Kidney (tissue), 13 donors: ENCODE measurements at regions not wholly inside any gene's neighbourhood (a gene's known extent, or its start where the extent isn't known, plus 50 kb on each side); places are given as distances from the start of the nearest gene placed in this dataset.

Experiments
- DNase-seq, 5 donors: peaks; one replicate each; pipeline ENCODE4 v3.0.0-alpha.2; 2013 to 2020
- FAIRE-seq: peaks from 2 replicates; lab custom pipeline; 2012; peaks lifted over from hg19 to GRCh38; lab: Jason Lieb, UNC
- H3K27ac ChIP-seq, 2 donors: one replicate each; pipeline ENCODE4 v1.7.0; 2013; ENCODE audit warnings: low read depth in 2 of 2, low read length in 2 of 2, inconsistent platforms in 1 of 2
- H3K27me3 ChIP-seq: one replicate; pipeline ENCODE4 v1.7.1; 2013; ENCODE audit warnings: low read length, inconsistent platforms; ENCODE audit not compliant: control insufficient read depth, insufficient read depth
- H3K36me3 ChIP-seq, 3 donors: one replicate each; pipeline versions ENCODE4 v1.7.0 to v1.7.1; 2013; ENCODE audit warnings: low read length in 3 of 3, control low read depth in 1 of 3, inconsistent platforms in 1 of 3; ENCODE audit not compliant: insufficient read depth in 3 of 3, control insufficient read depth in 2 of 3
- H3K4me1 ChIP-seq, 3 donors: one replicate each; pipeline versions ENCODE4 v1.7.0 to v1.7.1; 2013; ENCODE audit warnings: low read length in 3 of 3, inconsistent platforms in 1 of 3, low read depth in 1 of 3; ENCODE audit not compliant: control insufficient read depth in 2 of 3, insufficient read depth in 2 of 3
- H3K4me3 ChIP-seq, 3 donors: one replicate each; pipeline versions ENCODE4 v1.7.0 to v1.8.1; 2013; ENCODE audit warnings: low read length in 3 of 3, control low read depth in 1 of 3, inconsistent platforms in 1 of 3
- H3K9ac ChIP-seq, 3 donors: one replicate each; pipeline versions ENCODE4 v1.7.0 to v1.7.1; 2013; ENCODE audit warnings: low read length in 3 of 3, control low read depth in 1 of 3, inconsistent platforms in 1 of 3
- H3K9me3 ChIP-seq, 3 donors: one replicate each; pipeline versions ENCODE4 v1.7.0 to v1.7.1; 2013; ENCODE audit warnings: low read length in 3 of 3, control low read depth in 1 of 3, inconsistent platforms in 1 of 3; ENCODE audit not compliant: control insufficient read depth in 2 of 3, insufficient read depth in 1 of 3
- intact Hi-C: fragments of 100-400 bp; cut with DNase I; formaldehyde crosslinking; loops from one replicate; pipeline ENCODE4 v1.11.1; 2022
- TF ChIP-seq, protein P1 (sequence below): IDR thresholded peaks from 3 replicates; pipeline ENCODE4 v1.5.1; 2012; ENCODE audit warnings: mild to moderate bottlenecking, moderate library complexity, borderline replicate concordance; ENCODE audit not compliant: insufficient read depth; ENCODE audit errors: extremely low read depth
- donor health status: control.
- donor health status: control.
- donor health status: control.
- donor health status: control.
- donor health status: control.
- donor health status: DM: yes; HTN: yes; CAD: no.
- donor health status: Normal renal cell carcinoma (clear cell type).

DNA sequence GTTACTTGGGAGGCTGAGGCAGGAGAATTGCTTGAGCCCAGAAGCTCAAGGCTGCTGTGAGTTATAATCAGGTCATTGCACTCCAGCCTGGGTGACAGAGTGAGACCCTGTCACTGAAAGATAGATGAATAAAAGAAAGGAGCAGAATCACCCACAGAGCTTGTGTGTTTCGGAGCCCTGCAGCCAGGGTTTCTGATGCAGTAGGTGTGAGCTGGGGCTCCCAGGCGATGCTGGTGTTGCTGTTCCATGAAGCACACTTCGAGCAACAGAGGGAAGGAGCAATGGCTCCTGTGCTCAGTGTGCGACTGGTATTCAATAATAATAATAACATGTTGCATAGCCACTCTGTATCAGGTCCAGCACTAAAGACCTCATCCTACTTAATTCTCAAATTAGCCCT, 197.5 kb upstream of the CST7 start:
- DNase-seq: no peak
- FAIRE-seq: no peak
- intact Hi-C loops: no loop called here
- Histone ChIP-seq H3K9ac (no peak overlapping the region), H3K4me1 (peaks cover 6 to 22% (median 11%) of the 10 kb centered on the region in 3 donors), H3K27ac (no peak overlapping the region), H3K36me3 (no peaks in the 10 kb centered on the region), H3K27me3 (no peaks in the 10 kb centered on the region), H3K9me3 (no peaks in the 10 kb centered on the region), H3K4me3 (no peak overlapping the region)
- TF ChIP-seq, protein P1, sequence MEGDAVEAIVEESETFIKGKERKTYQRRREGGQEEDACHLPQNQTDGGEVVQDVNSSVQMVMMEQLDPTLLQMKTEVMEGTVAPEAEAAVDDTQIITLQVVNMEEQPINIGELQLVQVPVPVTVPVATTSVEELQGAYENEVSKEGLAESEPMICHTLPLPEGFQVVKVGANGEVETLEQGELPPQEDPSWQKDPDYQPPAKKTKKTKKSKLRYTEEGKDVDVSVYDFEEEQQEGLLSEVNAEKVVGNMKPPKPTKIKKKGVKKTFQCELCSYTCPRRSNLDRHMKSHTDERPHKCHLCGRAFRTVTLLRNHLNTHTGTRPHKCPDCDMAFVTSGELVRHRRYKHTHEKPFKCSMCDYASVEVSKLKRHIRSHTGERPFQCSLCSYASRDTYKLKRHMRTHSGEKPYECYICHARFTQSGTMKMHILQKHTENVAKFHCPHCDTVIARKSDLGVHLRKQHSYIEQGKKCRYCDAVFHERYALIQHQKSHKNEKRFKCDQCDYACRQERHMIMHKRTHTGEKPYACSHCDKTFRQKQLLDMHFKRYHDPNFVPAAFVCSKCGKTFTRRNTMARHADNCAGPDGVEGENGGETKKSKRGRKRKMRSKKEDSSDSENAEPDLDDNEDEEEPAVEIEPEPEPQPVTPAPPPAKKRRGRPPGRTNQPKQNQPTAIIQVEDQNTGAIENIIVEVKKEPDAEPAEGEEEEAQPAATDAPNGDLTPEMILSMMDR: no peak

DNA sequence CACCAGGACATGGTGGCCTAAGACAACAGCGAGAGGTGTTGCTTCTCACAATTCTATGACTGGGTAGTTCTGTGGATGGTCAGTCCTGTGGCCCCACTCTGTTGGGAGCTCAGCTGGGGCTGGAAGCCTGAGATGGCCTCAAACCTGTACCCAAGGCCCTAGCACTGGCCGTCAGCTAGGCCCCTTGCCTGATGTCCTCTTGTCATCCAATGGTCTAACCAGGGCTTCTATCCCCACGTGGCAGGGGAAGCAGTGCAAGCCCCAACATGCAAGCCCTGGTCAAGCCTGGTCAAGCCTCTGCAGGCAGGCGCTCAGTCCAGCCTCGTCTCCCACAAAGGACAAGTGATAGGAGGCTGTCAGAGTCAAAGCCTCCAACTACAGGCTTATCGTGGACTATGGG, 196.5 kb upstream of the CST7 start:
- H3K4me1 ChIP-seq: peaks cover 6 to 22% (median 11%) of the 10 kb centered on the region in 3 donors
- TF ChIP-seq, protein P1: no peak
- H3K9ac ChIP-seq: no peak overlapping the region
- DNase-seq (peak in 1 of 5 donors; percentile 22), FAIRE-seq (no peak)
- H3K9me3 ChIP-seq: no peaks in the 10 kb centered on the region
- H3K4me3 ChIP-seq: no peak overlapping the region
- no peaks in the 10 kb centered on the region for H3K36me3 ChIP-seq
- intact Hi-C loops: no loop called here
- H3K27ac ChIP-seq: no peak overlapping the region
- no peaks in the 10 kb centered on the region for H3K27me3 ChIP-seq

DNA sequence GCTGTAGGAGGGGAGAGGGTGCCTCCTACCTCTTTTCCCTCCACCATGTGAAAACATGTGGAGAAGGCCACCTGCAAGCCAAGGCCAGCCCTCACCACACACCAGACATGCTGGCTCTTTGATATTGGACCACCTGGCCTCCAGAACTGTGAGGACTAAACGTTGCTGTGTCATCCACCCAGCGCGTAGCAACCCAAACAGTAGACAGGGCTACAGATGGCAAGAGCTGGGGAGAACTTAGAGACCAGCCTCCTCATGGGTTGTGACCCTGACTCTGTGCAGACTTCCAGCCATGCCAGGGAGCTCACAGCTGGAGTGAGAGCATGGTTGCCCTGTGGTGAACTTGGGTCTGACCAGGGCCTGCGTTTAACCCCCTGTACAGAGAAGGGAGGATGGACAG, 195.9 kb upstream of the CST7 start:
- H3K9ac ChIP-seq: no peak overlapping the region
- H3K27ac ChIP-seq: no peak overlapping the region
- TF ChIP-seq, protein P1: no peak
- peaks cover 6 to 22% (median 11%) of the 10 kb centered on the region in 3 donors for H3K4me1 ChIP-seq
- intact Hi-C loops: no loop called here
- H3K4me3 ChIP-seq: no peak overlapping the region
- no peaks in the 10 kb centered on the region for H3K27me3 ChIP-seq
- DNase-seq: peak in 2 of 5 donors; percentile 6 to 19
- no peaks in the 10 kb centered on the region for H3K36me3 ChIP-seq
- H3K9me3 ChIP-seq: no peaks in the 10 kb centered on the region
- no peak for FAIRE-seq

DNA sequence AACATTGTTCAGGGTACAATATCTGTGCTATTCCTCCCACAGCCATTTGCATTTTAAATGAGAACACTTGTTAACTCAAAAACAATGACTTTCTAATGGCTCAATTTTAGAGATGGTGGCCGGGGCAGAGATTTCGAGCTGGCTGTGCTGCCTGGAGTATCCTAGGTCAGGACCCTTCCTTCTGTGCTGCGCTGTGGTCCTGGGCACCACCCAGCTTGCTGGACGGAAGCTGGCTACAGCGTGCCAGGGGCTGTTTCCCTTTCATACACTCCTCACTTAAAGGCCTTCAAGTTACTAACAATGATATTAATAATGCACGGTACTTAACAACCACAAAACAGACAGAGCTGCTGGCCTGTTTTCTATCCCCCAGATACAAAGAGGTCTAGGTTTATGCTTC, 194.4 kb upstream of the CST7 start:
- Histone ChIP-seq H3K27ac (peak overlapping the region; percentile 22 to 71), H3K36me3 (no peaks in the 10 kb centered on the region), H3K4me1 (peaks cover 6 to 22% (median 11%) of the 10 kb centered on the region in 3 donors), H3K4me3 (no peak overlapping the region), H3K9me3 (no peaks in the 10 kb centered on the region), H3K27me3 (no peaks in the 10 kb centered on the region), H3K9ac (no peak overlapping the region)
- FAIRE-seq (no peak), DNase-seq (no peak)
- TF ChIP-seq, protein P1: no peak
- intact Hi-C loops: no loop called here
